Mucosa of descending colon (tissue), 3 donors: ENCODE measurements at regions not wholly inside any gene's neighbourhood (a gene's known extent, or its start where the extent isn't known, plus 50 kb on each side); places are given as distances from the start of the nearest gene placed in this dataset.

Experiments
- ATAC-seq: fragments of 200-7000 bp; cut with Tn5 transposase; one replicate; pipeline ENCODE4 v1.9.1; 2020; ENCODE audit warnings: mild to moderate bottlenecking, moderate library complexity
- DNase-seq, 3 donors: peaks; one replicate each; pipeline ENCODE4 v3.0.0-alpha.2; 2020
- H3K36me3 ChIP-seq: fragments of 200-600 bp; one replicate; pipeline ENCODE4 v1.8.0; 2021; ENCODE audit warnings: low read depth, mild to moderate bottlenecking
- H3K4me1 ChIP-seq: fragments of 200-600 bp; one replicate; pipeline ENCODE4 v1.8.0; 2021; ENCODE audit warnings: low read depth, mild to moderate bottlenecking
- H3K4me3 ChIP-seq: fragments of 200-600 bp; one replicate; pipeline ENCODE4 v1.8.0; 2021; ENCODE audit warnings: mild to moderate bottlenecking
- H3K9me3 ChIP-seq: fragments of 200-600 bp; one replicate; pipeline ENCODE4 v1.8.0; 2021; ENCODE audit warnings: mild to moderate bottlenecking
- CTCF ChIP-seq: fragments of 200-600 bp; IDR thresholded peaks from one replicate; pipeline ENCODE4 v1.8.0; 2022; ENCODE audit warnings: antibody characterized with exemption, mild to moderate bottlenecking
- intact Hi-C, 2 donors: fragments of 100-400 bp; cut with DNase I in 1 of 2; cut with micrococcal nuclease in 1 of 2; formaldehyde crosslinking; loops; one replicate each; pipeline versions ENCODE4 v1.11.0 to v1.11.1; 2022; cut with DNase I, micrococcal nuclease
- donor health status: DM: no; HTN: no; CAD: no; lungs with moderate emphysema.
- donor health status: DM: no; HTN: no; CAD: no.
- donor health status: DM: no; HTN: yes; CAD: no.

DNA sequence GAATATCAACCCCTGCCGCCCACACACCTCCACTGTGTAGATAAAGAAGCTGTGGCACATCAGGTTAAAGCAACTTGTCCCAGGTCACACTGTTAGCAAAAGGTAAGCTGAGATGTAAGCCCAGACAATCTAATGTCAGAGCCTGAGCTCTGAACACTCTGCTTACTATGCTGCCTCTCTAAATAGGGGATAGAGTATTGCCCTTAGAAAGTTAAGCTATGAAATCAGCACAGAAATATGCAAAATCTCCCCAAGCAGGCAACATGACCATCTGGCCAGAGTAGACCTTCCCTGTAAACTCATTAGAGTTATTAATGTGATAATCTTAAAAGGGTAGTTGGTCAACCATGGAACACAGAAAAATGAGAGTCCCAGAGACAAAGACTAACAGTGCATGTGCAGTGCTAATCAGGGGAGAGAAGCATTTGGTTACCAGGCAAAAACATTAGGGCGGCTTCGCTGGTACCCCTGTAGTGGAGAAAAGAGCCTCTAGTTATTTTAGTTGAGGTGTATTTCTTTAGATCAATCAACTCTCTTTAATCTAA, 171.0 kb downstream of the BTG1 start:
- no peak for ATAC-seq
- Histone ChIP-seq H3K9me3 (no peaks in the 10 kb centered on the region), H3K36me3 (no peaks in the 10 kb centered on the region), H3K4me3 (no peak overlapping the region), H3K4me1 (no peaks in the 10 kb centered on the region)
- intact Hi-C loops: no loop called here
- TF ChIP-seq CTCF: no peak
- DNase-seq: no peak

DNA sequence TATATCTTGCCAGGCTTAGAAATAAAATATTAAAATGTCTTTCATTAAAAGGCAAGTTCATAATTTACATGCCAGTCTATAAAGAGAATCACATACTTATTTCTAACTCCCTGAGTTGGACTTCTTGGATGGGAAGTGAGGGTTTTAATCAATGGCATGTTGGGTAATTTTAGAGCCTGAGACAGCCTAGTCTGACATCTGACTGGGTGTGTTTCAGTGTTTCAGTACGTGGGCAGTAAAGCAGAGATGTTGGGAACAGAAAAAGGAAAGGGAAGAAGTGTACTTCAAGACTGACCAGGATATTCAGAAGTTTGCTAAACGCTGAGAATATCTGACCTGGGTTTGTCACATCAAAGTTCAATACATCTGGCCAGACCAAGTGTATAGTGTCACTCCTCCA, 171.8 kb downstream of the BTG1 start:
- no peaks in the 10 kb centered on the region for H3K9me3 ChIP-seq
- DNase-seq (no peak), ATAC-seq (no peak)
- H3K4me3 ChIP-seq: no peak overlapping the region
- intact Hi-C loops: no loop called here
- no peak for TF ChIP-seq CTCF
- H3K36me3 ChIP-seq: no peaks in the 10 kb centered on the region
- no peaks in the 10 kb centered on the region for H3K4me1 ChIP-seq

GRCh38 chr12:91972896-91973295, 172.8 kb downstream of the BTG1 start:
- TF ChIP-seq CTCF: no peak
- DNase-seq (no peak), ATAC-seq (no peak)
- intact Hi-C loops: no loop called here
- no peaks in the 10 kb centered on the region for H3K9me3 ChIP-seq
- no peaks in the 10 kb centered on the region for H3K4me1 ChIP-seq
- no peaks in the 10 kb centered on the region for H3K36me3 ChIP-seq
- H3K4me3 ChIP-seq: no peak overlapping the region

- TF ChIP-seq CTCF: no peak
- intact Hi-C loops: no loop called here
These were observed 176.9 kb downstream of the BTG1 start for GRCh38 chr12:91968777-91969171.

GRCh38 chr12:91968076-91968776, 177.4 kb downstream of the BTG1 start:
- DNase-seq (no peak), ATAC-seq (no peak)
- intact Hi-C loops: no loop called here
- H3K9me3 ChIP-seq: no peaks in the 10 kb centered on the region
- H3K4me3 ChIP-seq: no peak overlapping the region
- H3K4me1 ChIP-seq: no peaks in the 10 kb centered on the region
- no peaks in the 10 kb centered on the region for H3K36me3 ChIP-seq
- TF ChIP-seq CTCF: no peak

More at GRCh38 chr12:91968777-91969171, 176.9 kb downstream of the BTG1 start:
- no peaks in the 10 kb centered on the region for H3K9me3 ChIP-seq
- ATAC-seq: no peak
- DNase-seq: no peak
- H3K4me1 ChIP-seq: no peaks in the 10 kb centered on the region
- H3K36me3 ChIP-seq: no peaks in the 10 kb centered on the region
- H3K4me3 ChIP-seq: no peak overlapping the region
